SK-N-SH (cell line): ENCODE measurements at regions not wholly inside any gene's neighbourhood (a gene's known extent, or its start where the extent isn't known, plus 50 kb on each side); places are given as distances from the start of the nearest gene placed in this dataset.

Experiments
- CTCF ChIA-PET: fragments of 300-600, 350-600 bp; formaldehyde crosslinking; extraction: SDS; loops from one replicate; lab custom pipeline; 2021; lab: Yijun Ruan, JAX
- POLR2A ChIA-PET: fragments of 350-600 bp; sonication (Branson Sonifier 250); formaldehyde crosslinking; extraction: SDS; loops from one replicate; lab custom pipeline; 2020; ENCODE audit warnings: antibody characterized with exemption, inconsistent platforms; lab: Yijun Ruan, JAX
- DNase-seq: peaks from one replicate; pipeline ENCODE4 v3.0.0; 2012
- H2AFZ ChIP-seq: fragments of 200-600 bp; sonication (generic); 2 replicates; pipeline ENCODE4 v1.8.1; 2016; ENCODE audit warnings: antibody characterized with exemption, mild to moderate bottlenecking, low read depth
- H3F3A ChIP-seq: fragments of 200-600 bp; sonication (generic); replicated peaks from 2 replicates; pipeline ENCODE3; 2016; ENCODE audit warnings: antibody characterized with exemption, mild to moderate bottlenecking; ENCODE audit not compliant: insufficient read depth
- H3K27ac ChIP-seq, 2 experiments: fragments of 200-500 bp in 1 of 2; fragments of 200-600 bp in 1 of 2; sonication (Bioruptor generic) in 1 of 2; sonication (generic), shearing (Covaris generic) in 1 of 2; 2 replicates each; pipeline versions ENCODE4 v1.5.1 to v1.6.1; 2014 to 2016; ENCODE audit warnings: low read depth in 2 of 2, inconsistent platforms in 1 of 2, low read length in 1 of 2, mild to moderate bottlenecking in 1 of 2, mixed read lengths in 1 of 2
- H3K27me3 ChIP-seq: fragments of 200-600 bp; sonication (generic), shearing (Covaris generic); 2 replicates; pipeline ENCODE4 v1.6.1; 2016; ENCODE audit warnings: mixed run types; ENCODE audit not compliant: insufficient read depth
- H3K36me3 ChIP-seq, 2 experiments: fragments of 200-500 bp in 1 of 2; fragments of 200-600 bp in 1 of 2; sonication (Bioruptor generic) in 1 of 2; sonication (generic) in 1 of 2; replicated peaks in 1 of 2; 2 replicates each; pipeline versions ENCODE3 to v1.5.1; 2014 to 2016; ENCODE audit warnings: low read length in 1 of 2, mild to moderate bottlenecking in 1 of 2; ENCODE audit not compliant: insufficient read depth in 2 of 2, control insufficient read depth in 1 of 2
- H3K4me1 ChIP-seq, 2 experiments: fragments of 200-500 bp in 1 of 2; fragments of 200-600 bp in 1 of 2; sonication (Bioruptor generic) in 1 of 2; sonication (generic), shearing (Covaris generic) in 1 of 2; 2 replicates each; pipeline versions ENCODE4 v1.5.1 to v1.6.1; 2014 to 2016; ENCODE audit warnings: low read depth in 1 of 2, low read length in 1 of 2, mixed run types in 1 of 2; ENCODE audit not compliant: insufficient read depth in 2 of 2, control insufficient read depth in 1 of 2
- H3K4me2 ChIP-seq: fragments of 200-600 bp; sonication (generic), shearing (Covaris generic); 2 replicates; pipeline ENCODE4 v1.6.1; 2017; ENCODE audit warnings: mixed run types
- H3K4me3 ChIP-seq, 2 experiments: fragments of 200-500 bp in 1 of 2; fragments of 200-600 bp in 1 of 2; sonication (Bioruptor generic) in 1 of 2; sonication (generic), shearing (Covaris generic) in 1 of 2; 2 replicates each; pipeline versions ENCODE4 v1.5.1 to v1.8.1; 2014 to 2016; ENCODE audit warnings: low read depth in 2 of 2, inconsistent platforms in 1 of 2, low read length in 1 of 2, mild to moderate bottlenecking in 1 of 2, mixed read lengths in 1 of 2, moderate library complexity in 1 of 2
- H3K79me2 ChIP-seq: fragments of 200-600 bp; sonication (generic); 2 replicates; pipeline ENCODE4 v1.8.1; 2017; ENCODE audit warnings: mild to moderate bottlenecking; ENCODE audit not compliant: insufficient read depth
- H3K9ac ChIP-seq: fragments of 200-600 bp; sonication (generic); 2 replicates; pipeline ENCODE4 v1.6.1; 2017; ENCODE audit warnings: mixed run types
- H3K9me2 ChIP-seq: fragments of 200-600 bp; sonication (generic); 2 replicates; pipeline ENCODE4 v1.6.1; 2017; ENCODE audit warnings: mixed run types
- H3K9me3 ChIP-seq: fragments of 200-600 bp; sonication (generic); 2 replicates; pipeline ENCODE4 v1.6.1; 2017; ENCODE audit warnings: mixed run types, mild to moderate bottlenecking, moderate library complexity
- H4K20me1 ChIP-seq: fragments of 200-600 bp; sonication (generic); 2 replicates; pipeline ENCODE4 v1.6.1; 2017; ENCODE audit warnings: mild to moderate bottlenecking, mixed run types; ENCODE audit not compliant: insufficient read depth
- CHD2 ChIP-seq: fragments of 150-350 bp; IDR thresholded peaks from 2 replicates; pipeline ENCODE4 v1.6.1; 2018; ENCODE audit warnings: low read length; ENCODE audit not compliant: partially characterized antibody
- EP300 ChIP-seq, 2 experiments: IDR thresholded peaks; 2 replicates each; pipeline versions ENCODE4 v1.4.0 to v1.6.1; 2012; ENCODE audit warnings: borderline replicate concordance in 1 of 2, low read depth in 1 of 2, low read length in 1 of 2
- EZH2phosphoT487 ChIP-seq: fragments of 200-600 bp; sonication (generic); IDR thresholded peaks from 2 replicates; pipeline ENCODE4 v1.6.1; 2017; ENCODE audit warnings: low read depth, mixed run types, mild to moderate bottlenecking, antibody characterized with exemption, moderate library complexity, borderline replicate concordance
- FOXJ3 ChIP-seq: sonication (generic); formaldehyde crosslinking; IDR thresholded peaks from 2 replicates; pipeline ENCODE4 v1.5.1; 2020; ENCODE audit warnings: mild to moderate bottlenecking, missing genetic modification reagents
- FOXM1 ChIP-seq: IDR thresholded peaks from 2 replicates; pipeline ENCODE4 v1.4.0; 2012; ENCODE audit warnings: low read depth, mild to moderate bottlenecking
- GABPA ChIP-seq: IDR thresholded peaks from 2 replicates; pipeline ENCODE4 v1.4.0; 2012; ENCODE audit warnings: low read depth, mild to moderate bottlenecking
- MXI1 ChIP-seq: IDR thresholded peaks from 2 replicates; pipeline ENCODE4 v1.6.1; 2012; ENCODE audit warnings: mild to moderate bottlenecking, low read depth, low read length, improper control_type of control experiment
- NRF1 ChIP-seq: IDR thresholded peaks from 2 replicates; pipeline ENCODE4 v1.6.1; 2012; ENCODE audit warnings: low read depth, mild to moderate bottlenecking, low read length
- RAD21 ChIP-seq: IDR thresholded peaks from 2 replicates; pipeline ENCODE4 v1.6.1; 2012; ENCODE audit warnings: mild to moderate bottlenecking, low read length
- SMC3 ChIP-seq: IDR thresholded peaks from 2 replicates; pipeline ENCODE4 v1.6.1; 2012; ENCODE audit warnings: low read depth, low read length, improper control_type of control experiment
- TCF12 ChIP-seq: IDR thresholded peaks from 2 replicates; pipeline ENCODE4 v1.4.0; 2012
- WGBS: methylation state at CpG from one replicate; pipeline ENCODE4 v1.1.6; 2017; ENCODE audit warnings: low lambda C conversion rate; 5-methylcytosine and 5-hydroxymethylcytosine counted together
- TF ChIP-seq, protein P1 (sequence below): IDR thresholded peaks from 2 replicates; pipeline ENCODE4 v1.6.1; 2012; ENCODE audit warnings: mild to moderate bottlenecking, low read depth, low read length, moderate library complexity

- 56% methylated on average over 2 of the region's 2 CpGs for WGBS
- no peak overlapping the region for H3K9ac ChIP-seq
- H4K20me1 ChIP-seq, result no peaks in the 10 kb centered on the region
- H3K4me1 ChIP-seq, result no peaks in the 10 kb centered on the region; a peak in 2 of 4 replicates
- no peak overlapping the region for H2AFZ ChIP-seq
- no peak overlapping the region for H3K27ac ChIP-seq
- no peak overlapping the region for H3K4me2 ChIP-seq
- H3K36me3 ChIP-seq, result no peaks in the 10 kb centered on the region
- no peaks in the 10 kb centered on the region for H3K9me3 ChIP-seq
- no peaks in the 10 kb centered on the region for H3K27me3 ChIP-seq
- TF ChIP-seq RAD21 (no peak), FOXM1 (no peak), CHD2 (no peak), EZH2phosphoT487 (no peak)
- TF ChIP-seq, protein P1, sequence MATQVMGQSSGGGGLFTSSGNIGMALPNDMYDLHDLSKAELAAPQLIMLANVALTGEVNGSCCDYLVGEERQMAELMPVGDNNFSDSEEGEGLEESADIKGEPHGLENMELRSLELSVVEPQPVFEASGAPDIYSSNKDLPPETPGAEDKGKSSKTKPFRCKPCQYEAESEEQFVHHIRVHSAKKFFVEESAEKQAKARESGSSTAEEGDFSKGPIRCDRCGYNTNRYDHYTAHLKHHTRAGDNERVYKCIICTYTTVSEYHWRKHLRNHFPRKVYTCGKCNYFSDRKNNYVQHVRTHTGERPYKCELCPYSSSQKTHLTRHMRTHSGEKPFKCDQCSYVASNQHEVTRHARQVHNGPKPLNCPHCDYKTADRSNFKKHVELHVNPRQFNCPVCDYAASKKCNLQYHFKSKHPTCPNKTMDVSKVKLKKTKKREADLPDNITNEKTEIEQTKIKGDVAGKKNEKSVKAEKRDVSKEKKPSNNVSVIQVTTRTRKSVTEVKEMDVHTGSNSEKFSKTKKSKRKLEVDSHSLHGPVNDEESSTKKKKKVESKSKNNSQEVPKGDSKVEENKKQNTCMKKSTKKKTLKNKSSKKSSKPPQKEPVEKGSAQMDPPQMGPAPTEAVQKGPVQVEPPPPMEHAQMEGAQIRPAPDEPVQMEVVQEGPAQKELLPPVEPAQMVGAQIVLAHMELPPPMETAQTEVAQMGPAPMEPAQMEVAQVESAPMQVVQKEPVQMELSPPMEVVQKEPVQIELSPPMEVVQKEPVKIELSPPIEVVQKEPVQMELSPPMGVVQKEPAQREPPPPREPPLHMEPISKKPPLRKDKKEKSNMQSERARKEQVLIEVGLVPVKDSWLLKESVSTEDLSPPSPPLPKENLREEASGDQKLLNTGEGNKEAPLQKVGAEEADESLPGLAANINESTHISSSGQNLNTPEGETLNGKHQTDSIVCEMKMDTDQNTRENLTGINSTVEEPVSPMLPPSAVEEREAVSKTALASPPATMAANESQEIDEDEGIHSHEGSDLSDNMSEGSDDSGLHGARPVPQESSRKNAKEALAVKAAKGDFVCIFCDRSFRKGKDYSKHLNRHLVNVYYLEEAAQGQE, result no peak
- no peak for DNase-seq
- H3K9me2 ChIP-seq, result no peaks in the 10 kb centered on the region
- no peaks in the 10 kb centered on the region for H3K79me2 ChIP-seq
- ChIA-PET CTCF (no interaction called here), POLR2A (no interaction called here)
- no peaks in the 10 kb centered on the region for H3F3A ChIP-seq
- no peak overlapping the region for H3K4me3 ChIP-seq
These were observed 110.7 kb upstream of the CNTLN start for GRCh38 chr9:17024129-17024528.

GRCh38 chr9:17021387-17021970 lies 113.4 kb upstream of the CNTLN start:
- 79% methylated on average over 1 of the region's 1 CpG for WGBS
- Histone ChIP-seq H3K27me3 (no peaks in the 10 kb centered on the region), H3K79me2 (no peaks in the 10 kb centered on the region), H3K9me2 (no peaks in the 10 kb centered on the region), H3K4me3 (no peak overlapping the region), H4K20me1 (no peaks in the 10 kb centered on the region), H3F3A (no peaks in the 10 kb centered on the region), H3K9me3 (no peaks in the 10 kb centered on the region), H3K27ac (no peak overlapping the region)
- no peak for DNase-seq
- CTCF ChIA-PET, result interaction anchor here (1.6 kb wide), 1 partner anchor 442 kb away, joined by 3 read pairs; no protein-coding TSS in a partner anchor
- TF ChIP-seq MXI1, result no peak
- TF ChIP-seq FOXJ3, result no peak
- no peak for TF ChIP-seq SMC3
- TF ChIP-seq NRF1, result no peak
- TF ChIP-seq GABPA, result no peak
- no peak for TF ChIP-seq TCF12
- TF ChIP-seq, protein P1, result 0 out of 2 replicates have a peak, but pooled peaks have one; percentile 13
- no peak for TF ChIP-seq EZH2phosphoT487
- TF ChIP-seq EP300 (IDR thresholded peaks at IDR 0.05; ENCODE audit: borderline replicate concordance in 1 of 2, low read depth in 1 of 2, low read length in 1 of 2), result no peak
- TF ChIP-seq, all 33 proteins: peak for 1
- no peak overlapping the region for H2AFZ ChIP-seq
- POLR2A ChIA-PET, result no interaction called here
- peaks cover 0 to 2% of the 10 kb centered on the region in 2 experiments; a peak in 2 of 4 replicates for H3K4me1 ChIP-seq
- H3K9ac ChIP-seq, result no peak overlapping the region
- H3K36me3 ChIP-seq, result no peaks in the 10 kb centered on the region
- H3K4me2 ChIP-seq, result no peak overlapping the region
